D721Med (cell line): ENCODE measurements at regions not wholly inside any gene's neighbourhood (a gene's known extent, or its start where the extent isn't known, plus 50 kb on each side); places are given as distances from the start of the nearest gene placed in this dataset.

Experiments used
- DNase-seq: peaks from one replicate; pipeline ENCODE4 v3.0.0; 2011; ENCODE audit warnings: low spot score; ENCODE audit not compliant: insufficient read length
- FAIRE-seq: peaks from 2 replicates; lab custom pipeline; 2011; peaks lifted over from hg19 to GRCh38; lab: Jason Lieb, UNC
- TF ChIP-seq, protein P1 (sequence below): IDR thresholded peaks from 2 replicates; pipeline ENCODE4 v1.5.1; 2012; ENCODE audit warnings: mild to moderate bottlenecking, control low read depth; ENCODE audit not compliant: insufficient read depth; ENCODE audit errors: missing control alignments

GRCh38 chr4:137263206-137263605 is 269.1 kb downstream of the PCDH18 start:
- DNase-seq (no peak), FAIRE-seq (no peak)
- TF ChIP-seq, protein P1, sequence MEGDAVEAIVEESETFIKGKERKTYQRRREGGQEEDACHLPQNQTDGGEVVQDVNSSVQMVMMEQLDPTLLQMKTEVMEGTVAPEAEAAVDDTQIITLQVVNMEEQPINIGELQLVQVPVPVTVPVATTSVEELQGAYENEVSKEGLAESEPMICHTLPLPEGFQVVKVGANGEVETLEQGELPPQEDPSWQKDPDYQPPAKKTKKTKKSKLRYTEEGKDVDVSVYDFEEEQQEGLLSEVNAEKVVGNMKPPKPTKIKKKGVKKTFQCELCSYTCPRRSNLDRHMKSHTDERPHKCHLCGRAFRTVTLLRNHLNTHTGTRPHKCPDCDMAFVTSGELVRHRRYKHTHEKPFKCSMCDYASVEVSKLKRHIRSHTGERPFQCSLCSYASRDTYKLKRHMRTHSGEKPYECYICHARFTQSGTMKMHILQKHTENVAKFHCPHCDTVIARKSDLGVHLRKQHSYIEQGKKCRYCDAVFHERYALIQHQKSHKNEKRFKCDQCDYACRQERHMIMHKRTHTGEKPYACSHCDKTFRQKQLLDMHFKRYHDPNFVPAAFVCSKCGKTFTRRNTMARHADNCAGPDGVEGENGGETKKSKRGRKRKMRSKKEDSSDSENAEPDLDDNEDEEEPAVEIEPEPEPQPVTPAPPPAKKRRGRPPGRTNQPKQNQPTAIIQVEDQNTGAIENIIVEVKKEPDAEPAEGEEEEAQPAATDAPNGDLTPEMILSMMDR, result no peak

DNA sequence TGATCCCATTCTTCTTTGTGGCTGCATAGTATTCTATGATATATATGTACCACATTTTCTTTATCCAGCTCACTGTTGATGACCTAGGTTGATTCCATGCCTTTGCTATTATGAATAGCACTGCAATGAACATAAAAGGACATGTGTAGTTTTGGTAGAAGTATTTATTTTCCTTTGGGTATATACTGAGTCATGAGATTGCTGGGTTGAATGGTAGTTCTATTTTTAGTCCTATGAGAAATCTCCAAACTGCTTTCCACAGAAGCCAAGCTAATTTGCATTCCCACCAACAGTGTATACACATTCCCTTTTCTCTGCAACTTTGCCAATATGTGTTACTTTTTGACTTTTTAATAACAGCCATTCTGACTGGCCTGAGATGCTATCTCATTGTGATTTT is 278.3 kb downstream of the PCDH18 start:
- TF ChIP-seq, protein P1, result no peak
- DNase-seq (no peak), FAIRE-seq (no peak)

DNA sequence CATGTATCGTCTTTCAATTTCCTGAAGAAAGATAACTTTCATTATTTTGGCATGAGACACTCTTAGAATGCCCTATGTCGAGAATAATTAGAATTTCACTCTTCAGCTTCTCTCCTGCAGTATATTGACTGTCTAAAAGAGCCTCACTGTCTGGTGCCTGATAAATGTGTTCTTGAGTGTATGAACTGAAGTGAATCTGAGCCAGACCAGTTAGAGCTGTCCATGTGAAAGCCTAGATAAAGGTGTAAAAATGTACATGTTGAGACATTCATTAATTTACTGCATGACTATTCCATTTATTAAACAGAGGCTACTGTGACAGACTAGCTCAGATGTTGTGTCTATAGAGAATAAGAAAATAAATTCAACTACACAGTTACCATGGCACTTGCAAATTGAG is 283.2 kb downstream of the PCDH18 start:
- no peak for DNase-seq
- FAIRE-seq, result no peak
- TF ChIP-seq, protein P1, result no peak

GRCh38 chr4:137238456-137239162 is 293.7 kb downstream of the PCDH18 start:
- no peak for FAIRE-seq

GRCh38 chr4:137226900-137227299 is 305.4 kb downstream of the PCDH18 start:
- FAIRE-seq (peak; percentile 29), DNase-seq (no peak)
- TF ChIP-seq, protein P1, result peak; percentile 43

More at GRCh38 chr4:137238456-137239162, 293.7 kb downstream of the PCDH18 start:
- TF ChIP-seq, protein P1, result no peak
- DNase-seq, result no peak

DNA sequence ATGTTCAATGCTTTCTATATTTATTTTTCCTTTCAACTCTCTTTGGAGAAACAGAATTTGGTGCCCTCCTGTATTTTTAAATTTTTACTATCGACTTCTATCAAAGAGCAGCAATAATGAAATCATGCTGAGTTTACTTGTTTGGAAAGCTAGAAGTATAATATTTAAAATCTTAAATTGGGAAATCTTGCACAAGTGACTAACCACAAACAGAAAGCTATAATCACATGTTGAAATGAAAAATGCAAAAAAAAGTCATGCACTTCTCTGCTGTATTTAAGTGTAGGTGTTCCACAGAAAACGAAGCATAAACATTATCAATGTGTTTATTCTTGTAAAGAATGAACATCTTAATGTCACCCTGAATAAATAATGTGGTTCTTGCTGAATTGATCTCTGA is 306.1 kb downstream of the PCDH18 start:
- FAIRE-seq, result no peak
- TF ChIP-seq, protein P1, result no peak
- DNase-seq, result no peak
